GM13977 (cell line): ENCODE measurements at regions not wholly inside any gene's neighbourhood (a gene's known extent, or its start where the extent isn't known, plus 50 kb on each side); places are given as distances from the start of the nearest gene placed in this dataset.
"Not testable (repeated sequence)": the region's sequence is repeated elsewhere in the genome, so short reads cannot be mapped to it uniquely, and the experiment has no call there.

Experiments
- DNase-seq: peaks from one replicate; pipeline ENCODE4 v3.0.0; 2012; ENCODE audit warnings: low spot score
- CTCF ChIP-seq: IDR thresholded peaks from 2 replicates; pipeline ENCODE4 v1.5.1; 2012; ENCODE audit warnings: mild to moderate bottlenecking, control low read depth; ENCODE audit not compliant: insufficient read depth; ENCODE audit errors: extremely low read depth, missing control alignments
- in situ Hi-C: fragments of 300-500 bp; cut with MboI; formaldehyde crosslinking; loops from one replicate; pipeline ENCODE4 v1.12.0; 2022; ENCODE audit warnings: low sequenced_read_pairs, low pct_unique_long_range_greater_than_20kb, mixed read lengths, inconsistent platforms; ENCODE audit not compliant: unreplicated experiment

- no peak for DNase-seq
- in situ Hi-C loops: no loop called here
- TF ChIP-seq CTCF: no peak
These were observed 59.6 kb upstream of the OLIG2 start for GRCh38 chr21:32966120-32966519.

GRCh38 chr21:32968103-32968502 is 57.6 kb upstream of the OLIG2 start:
- in situ Hi-C loops, DNase-seq: not testable (repeated sequence)

- in situ Hi-C loops: no loop called here
- DNase-seq: no peak
- no peak for TF ChIP-seq CTCF
These were observed 51.1 kb upstream of the OLIG2 start for GRCh38 chr21:32974653-32975052.

GRCh38 chr21:32975811-32976431 is 49.8 kb upstream of the OLIG2 start:
- DNase-seq: no peak
- in situ Hi-C loops: no loop called here
- no peak for TF ChIP-seq CTCF
